ENCODE measurements at regions not wholly inside any gene's neighbourhood (a gene's known extent, or its start where the extent isn't known, plus 50 kb on each side); places are given as distances from the start of the nearest gene placed in this dataset.

DNA sequence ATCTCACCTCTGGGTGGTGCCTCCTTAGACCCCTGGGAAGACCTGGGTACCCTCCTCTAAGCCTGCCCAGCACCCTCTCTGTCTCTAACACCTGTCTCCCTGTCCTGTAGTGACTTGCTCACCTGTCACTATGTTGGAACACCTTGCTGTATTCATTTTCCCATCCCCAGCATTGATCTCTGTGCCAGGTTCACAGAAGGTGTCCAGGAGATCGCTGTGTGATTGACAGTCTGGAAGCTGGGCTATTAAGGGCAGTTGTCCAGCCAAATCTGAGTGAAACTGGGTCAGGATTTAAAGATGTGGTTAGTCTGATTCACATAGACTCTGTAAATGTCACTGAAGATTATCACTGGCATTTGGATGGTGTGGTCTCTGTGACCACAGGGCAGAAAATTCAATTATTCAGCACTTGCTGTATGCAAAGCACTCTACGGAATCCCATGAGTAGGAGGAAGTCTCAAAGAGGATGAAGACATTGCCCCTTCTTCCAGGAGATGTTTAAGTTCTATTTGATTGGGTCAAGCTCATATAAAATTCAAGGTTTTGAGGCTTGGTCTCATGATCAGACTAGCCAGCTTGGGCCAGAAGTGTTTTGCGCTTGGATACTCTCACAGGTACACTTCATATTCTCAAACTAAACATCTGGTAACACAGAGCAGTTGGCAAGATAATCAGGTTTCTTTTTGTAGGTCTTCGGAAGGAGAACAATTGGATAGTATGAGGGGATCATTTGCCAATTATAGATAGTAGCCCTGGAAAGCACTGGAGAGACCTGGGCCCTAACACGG lies 57.8 kb upstream of the TAGAP start:
- peaks cover 38% of the 10 kb centered on the region for H3K4me1 Mint-ChIP-seq
- peaks cover 9% of the 10 kb centered on the region for H3K27me3 Mint-ChIP-seq (ENCODE audit: low read depth)
- no peaks in the 10 kb centered on the region for H3K36me3 Mint-ChIP-seq (ENCODE audit: low read depth)
- no peaks in the 10 kb centered on the region for H3K9me3 Mint-ChIP-seq
- no peak overlapping the region for H3K27ac Mint-ChIP-seq
- H3K4me3 Mint-ChIP-seq: no peak overlapping the region
- TF ChIP-seq, protein P1, sequence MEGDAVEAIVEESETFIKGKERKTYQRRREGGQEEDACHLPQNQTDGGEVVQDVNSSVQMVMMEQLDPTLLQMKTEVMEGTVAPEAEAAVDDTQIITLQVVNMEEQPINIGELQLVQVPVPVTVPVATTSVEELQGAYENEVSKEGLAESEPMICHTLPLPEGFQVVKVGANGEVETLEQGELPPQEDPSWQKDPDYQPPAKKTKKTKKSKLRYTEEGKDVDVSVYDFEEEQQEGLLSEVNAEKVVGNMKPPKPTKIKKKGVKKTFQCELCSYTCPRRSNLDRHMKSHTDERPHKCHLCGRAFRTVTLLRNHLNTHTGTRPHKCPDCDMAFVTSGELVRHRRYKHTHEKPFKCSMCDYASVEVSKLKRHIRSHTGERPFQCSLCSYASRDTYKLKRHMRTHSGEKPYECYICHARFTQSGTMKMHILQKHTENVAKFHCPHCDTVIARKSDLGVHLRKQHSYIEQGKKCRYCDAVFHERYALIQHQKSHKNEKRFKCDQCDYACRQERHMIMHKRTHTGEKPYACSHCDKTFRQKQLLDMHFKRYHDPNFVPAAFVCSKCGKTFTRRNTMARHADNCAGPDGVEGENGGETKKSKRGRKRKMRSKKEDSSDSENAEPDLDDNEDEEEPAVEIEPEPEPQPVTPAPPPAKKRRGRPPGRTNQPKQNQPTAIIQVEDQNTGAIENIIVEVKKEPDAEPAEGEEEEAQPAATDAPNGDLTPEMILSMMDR (IDR thresholded peaks at IDR 0.05; ENCODE audit: unreplicated experiment in 3 of 3): no peak

DNA sequence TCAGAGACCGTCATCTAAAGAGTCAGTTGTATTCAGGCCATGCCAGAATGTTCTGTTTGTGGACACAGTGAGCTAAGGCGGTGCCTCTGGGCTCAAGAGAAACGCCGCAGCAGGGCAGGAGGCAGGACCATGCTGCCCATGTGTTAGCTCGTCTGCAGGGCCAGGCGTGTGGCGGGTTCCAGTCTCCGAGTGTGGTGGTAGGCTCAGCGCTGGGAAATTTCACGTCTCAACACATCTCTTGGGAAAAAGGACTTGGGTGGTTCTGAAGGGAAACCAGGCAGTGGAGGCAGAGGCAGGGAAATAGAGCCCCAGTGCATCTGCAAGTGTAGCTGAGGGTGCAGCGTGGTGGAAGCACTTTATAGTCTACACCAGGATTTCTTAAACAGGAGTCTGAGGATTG lies 56.9 kb upstream of the TAGAP start:
- H3K9me3 Mint-ChIP-seq: no peaks in the 10 kb centered on the region
- no peaks in the 10 kb centered on the region for H3K36me3 Mint-ChIP-seq (ENCODE audit: low read depth)
- TF ChIP-seq, protein P1 (IDR thresholded peaks at IDR 0.05; ENCODE audit: unreplicated experiment in 3 of 3): no peak
- no peak overlapping the region for H3K4me3 Mint-ChIP-seq
- H3K4me1 Mint-ChIP-seq: peaks cover 42% of the 10 kb centered on the region
- H3K27me3 Mint-ChIP-seq (ENCODE audit: low read depth): peaks cover 9% of the 10 kb centered on the region
- no peak overlapping the region for H3K27ac Mint-ChIP-seq

DNA sequence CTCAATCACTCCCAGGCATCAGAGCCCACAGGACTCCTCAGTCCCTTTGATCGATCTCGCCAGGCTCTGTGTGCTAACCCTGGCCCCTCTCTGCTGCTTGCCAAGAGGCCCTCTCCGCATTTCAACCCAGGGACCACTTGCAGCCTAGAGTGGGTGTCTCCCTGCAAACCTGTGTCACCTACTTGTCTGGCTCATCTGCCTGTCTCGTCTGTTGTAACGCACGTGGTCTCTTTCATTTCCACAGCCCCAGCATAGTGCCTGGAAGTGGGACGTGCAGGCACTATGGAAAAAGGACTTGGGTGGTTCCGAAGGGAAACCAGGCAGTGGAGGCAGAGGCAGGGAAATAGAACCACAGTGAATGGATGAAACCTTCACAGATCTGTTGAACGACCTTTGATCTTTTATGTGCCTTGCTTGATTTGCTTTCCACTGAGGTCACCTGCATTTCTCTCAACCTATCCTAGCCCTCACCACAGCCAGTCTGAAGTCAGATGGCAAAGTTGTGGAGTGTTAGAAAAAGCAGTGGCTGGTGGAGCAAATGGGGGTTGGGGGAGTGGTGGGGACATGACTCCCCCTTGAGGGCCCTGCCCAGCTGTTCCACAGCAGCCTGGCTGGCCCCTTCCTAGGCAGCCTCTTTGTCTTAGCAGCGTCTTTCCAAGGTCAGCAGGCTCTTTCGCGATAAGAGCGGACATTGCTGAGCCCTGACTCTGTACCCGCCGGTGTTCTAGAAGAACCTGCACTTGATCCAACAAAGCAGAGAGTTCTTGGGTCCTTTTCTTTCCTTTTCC lies 55.8 kb upstream of the TAGAP start:
- TF ChIP-seq, protein P1 (IDR thresholded peaks at IDR 0.05; ENCODE audit: unreplicated experiment in 3 of 3): no peak
- H3K9me3 Mint-ChIP-seq: no peaks in the 10 kb centered on the region
- peaks cover 51% of the 10 kb centered on the region for H3K4me1 Mint-ChIP-seq
- H3K27me3 Mint-ChIP-seq (ENCODE audit: low read depth): peaks cover 9% of the 10 kb centered on the region
- H3K27ac Mint-ChIP-seq: peak overlapping the region; percentile 1 to 27 (median 11)
- no peaks in the 10 kb centered on the region for H3K36me3 Mint-ChIP-seq (ENCODE audit: low read depth)
- H3K4me3 Mint-ChIP-seq: no peak overlapping the region

DNA sequence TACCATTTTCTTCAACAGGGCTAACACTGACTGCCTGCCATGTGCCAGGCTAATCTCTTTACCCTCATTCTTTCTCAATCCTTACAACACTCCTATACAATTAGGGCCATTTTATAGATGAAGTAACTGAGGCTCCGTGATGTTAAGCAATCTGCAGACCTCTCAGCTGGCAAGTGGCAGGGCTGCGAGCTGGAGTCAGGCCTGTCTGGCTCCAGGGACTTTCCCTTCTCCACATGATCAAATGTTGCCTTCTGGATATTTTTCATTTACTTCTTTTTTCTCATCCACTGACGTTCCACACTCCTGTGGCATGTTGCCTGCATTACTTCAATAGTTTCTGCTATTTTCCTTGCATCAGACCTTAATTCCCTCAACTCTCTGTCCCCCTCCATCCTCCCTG lies 55.2 kb upstream of the TAGAP start:
- TF ChIP-seq, protein P1 (IDR thresholded peaks at IDR 0.05; ENCODE audit: unreplicated experiment in 3 of 3): no peak
- no peak overlapping the region for H3K4me3 Mint-ChIP-seq
- H3K4me1 Mint-ChIP-seq: peaks cover 58% of the 10 kb centered on the region
- no peaks in the 10 kb centered on the region for H3K9me3 Mint-ChIP-seq
- H3K27ac Mint-ChIP-seq: peak overlapping the region in 1 of 3 experiments; percentile 1
- peaks cover 11% of the 10 kb centered on the region for H3K27me3 Mint-ChIP-seq (ENCODE audit: low read depth)
- no peaks in the 10 kb centered on the region for H3K36me3 Mint-ChIP-seq (ENCODE audit: low read depth)

DNA sequence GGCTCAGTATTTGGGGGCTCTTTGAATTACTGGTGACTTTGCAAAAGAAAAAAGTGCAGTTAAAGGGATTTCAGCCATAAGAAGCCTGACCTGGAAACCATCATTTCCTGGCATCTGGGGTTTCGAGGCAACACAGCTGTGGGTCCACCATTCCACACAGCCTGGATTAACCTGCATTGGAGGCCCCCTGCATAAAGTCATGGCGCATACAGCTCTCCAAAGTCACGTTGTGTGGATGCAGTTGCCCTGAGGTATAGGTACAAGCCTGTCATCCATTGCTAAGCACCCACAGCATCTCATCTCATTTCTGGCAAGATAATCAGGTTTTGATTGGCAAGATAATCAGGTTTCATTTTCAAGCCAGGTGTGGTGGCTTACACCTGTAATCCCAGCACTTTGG lies 54.5 kb upstream of the TAGAP start:
- Mint-ChIP-seq H3K4me3 (no peak overlapping the region), H3K27me3 (ENCODE audit: low read depth) (peaks cover 9% of the 10 kb centered on the region), H3K4me1 (peaks cover 64% of the 10 kb centered on the region), H3K27ac (peak overlapping the region in 1 of 3 experiments; percentile 34), H3K9me3 (no peaks in the 10 kb centered on the region), H3K36me3 (ENCODE audit: low read depth) (no peaks in the 10 kb centered on the region)
- TF ChIP-seq, protein P1 (IDR thresholded peaks at IDR 0.05; ENCODE audit: unreplicated experiment in 3 of 3): no peak
